SK-N-SH (cell line): ENCODE measurements at regions not wholly inside any gene's neighbourhood (a gene's known extent, or its start where the extent isn't known, plus 50 kb on each side); places are given as distances from the start of the nearest gene placed in this dataset.

Experiments used
- CTCF ChIA-PET: fragments of 300-600, 350-600 bp; formaldehyde crosslinking; extraction: SDS; loops from one replicate; lab custom pipeline; 2021; lab: Yijun Ruan, JAX
- POLR2A ChIA-PET: fragments of 350-600 bp; sonication (Branson Sonifier 250); formaldehyde crosslinking; extraction: SDS; loops from one replicate; lab custom pipeline; 2020; ENCODE audit warnings: antibody characterized with exemption, inconsistent platforms; lab: Yijun Ruan, JAX
- DNase-seq: peaks from one replicate; pipeline ENCODE4 v3.0.0; 2012
- H2AFZ ChIP-seq: fragments of 200-600 bp; sonication (generic); 2 replicates; pipeline ENCODE4 v1.8.1; 2016; ENCODE audit warnings: antibody characterized with exemption, mild to moderate bottlenecking, low read depth
- H3F3A ChIP-seq: fragments of 200-600 bp; sonication (generic); replicated peaks from 2 replicates; pipeline ENCODE3; 2016; ENCODE audit warnings: antibody characterized with exemption, mild to moderate bottlenecking; ENCODE audit not compliant: insufficient read depth
- H3K27ac ChIP-seq, 2 experiments: fragments of 200-500 bp in 1 of 2; fragments of 200-600 bp in 1 of 2; sonication (Bioruptor generic) in 1 of 2; sonication (generic), shearing (Covaris generic) in 1 of 2; 2 replicates each; pipeline versions ENCODE4 v1.5.1 to v1.6.1; 2014 to 2016; ENCODE audit warnings: low read depth in 2 of 2, inconsistent platforms in 1 of 2, low read length in 1 of 2, mild to moderate bottlenecking in 1 of 2, mixed read lengths in 1 of 2
- H3K27me3 ChIP-seq: fragments of 200-600 bp; sonication (generic), shearing (Covaris generic); 2 replicates; pipeline ENCODE4 v1.6.1; 2016; ENCODE audit warnings: mixed run types; ENCODE audit not compliant: insufficient read depth
- H3K36me3 ChIP-seq, 2 experiments: fragments of 200-500 bp in 1 of 2; fragments of 200-600 bp in 1 of 2; sonication (Bioruptor generic) in 1 of 2; sonication (generic) in 1 of 2; replicated peaks in 1 of 2; 2 replicates each; pipeline versions ENCODE3 to v1.5.1; 2014 to 2016; ENCODE audit warnings: low read length in 1 of 2, mild to moderate bottlenecking in 1 of 2; ENCODE audit not compliant: insufficient read depth in 2 of 2, control insufficient read depth in 1 of 2
- H3K4me1 ChIP-seq, 2 experiments: fragments of 200-500 bp in 1 of 2; fragments of 200-600 bp in 1 of 2; sonication (Bioruptor generic) in 1 of 2; sonication (generic), shearing (Covaris generic) in 1 of 2; 2 replicates each; pipeline versions ENCODE4 v1.5.1 to v1.6.1; 2014 to 2016; ENCODE audit warnings: low read depth in 1 of 2, low read length in 1 of 2, mixed run types in 1 of 2; ENCODE audit not compliant: insufficient read depth in 2 of 2, control insufficient read depth in 1 of 2
- H3K4me2 ChIP-seq: fragments of 200-600 bp; sonication (generic), shearing (Covaris generic); 2 replicates; pipeline ENCODE4 v1.6.1; 2017; ENCODE audit warnings: mixed run types
- H3K4me3 ChIP-seq, 2 experiments: fragments of 200-500 bp in 1 of 2; fragments of 200-600 bp in 1 of 2; sonication (Bioruptor generic) in 1 of 2; sonication (generic), shearing (Covaris generic) in 1 of 2; 2 replicates each; pipeline versions ENCODE4 v1.5.1 to v1.8.1; 2014 to 2016; ENCODE audit warnings: low read depth in 2 of 2, inconsistent platforms in 1 of 2, low read length in 1 of 2, mild to moderate bottlenecking in 1 of 2, mixed read lengths in 1 of 2, moderate library complexity in 1 of 2
- H3K79me2 ChIP-seq: fragments of 200-600 bp; sonication (generic); 2 replicates; pipeline ENCODE4 v1.8.1; 2017; ENCODE audit warnings: mild to moderate bottlenecking; ENCODE audit not compliant: insufficient read depth
- H3K9ac ChIP-seq: fragments of 200-600 bp; sonication (generic); 2 replicates; pipeline ENCODE4 v1.6.1; 2017; ENCODE audit warnings: mixed run types
- H3K9me2 ChIP-seq: fragments of 200-600 bp; sonication (generic); 2 replicates; pipeline ENCODE4 v1.6.1; 2017; ENCODE audit warnings: mixed run types
- H3K9me3 ChIP-seq: fragments of 200-600 bp; sonication (generic); 2 replicates; pipeline ENCODE4 v1.6.1; 2017; ENCODE audit warnings: mixed run types, mild to moderate bottlenecking, moderate library complexity
- H4K20me1 ChIP-seq: fragments of 200-600 bp; sonication (generic); 2 replicates; pipeline ENCODE4 v1.6.1; 2017; ENCODE audit warnings: mild to moderate bottlenecking, mixed run types; ENCODE audit not compliant: insufficient read depth
- EZH2phosphoT487 ChIP-seq: fragments of 200-600 bp; sonication (generic); IDR thresholded peaks from 2 replicates; pipeline ENCODE4 v1.6.1; 2017; ENCODE audit warnings: low read depth, mixed run types, mild to moderate bottlenecking, antibody characterized with exemption, moderate library complexity, borderline replicate concordance
- FOSL2 ChIP-seq: IDR thresholded peaks from 2 replicates; pipeline ENCODE4 v1.4.0; 2012; ENCODE audit warnings: low read depth, mild to moderate bottlenecking, moderate library complexity, borderline replicate concordance
- GATA2 ChIP-seq: sonication (generic); formaldehyde crosslinking; IDR thresholded peaks from 2 replicates; pipeline ENCODE4 v1.5.0; 2020; ENCODE audit warnings: mild to moderate bottlenecking, missing genetic modification reagents
- JUND ChIP-seq: IDR thresholded peaks from 2 replicates; pipeline ENCODE4 v1.4.0; 2012
- MAX ChIP-seq: IDR thresholded peaks from 2 replicates; pipeline ENCODE4 v1.4.0; 2012; ENCODE audit warnings: low read depth
- MEF2A ChIP-seq: IDR thresholded peaks from 2 replicates; pipeline ENCODE4 v1.4.0; 2012; ENCODE audit warnings: low read depth, borderline replicate concordance
- NFIC ChIP-seq: IDR thresholded peaks from 2 replicates; pipeline ENCODE4 v1.4.0; 2012; ENCODE audit warnings: borderline replicate concordance
- NRF1 ChIP-seq: IDR thresholded peaks from 2 replicates; pipeline ENCODE4 v1.6.1; 2012; ENCODE audit warnings: low read depth, mild to moderate bottlenecking, low read length
- PBX3 ChIP-seq: IDR thresholded peaks from 2 replicates; pipeline ENCODE4; 2012
- RAD21 ChIP-seq: IDR thresholded peaks from 2 replicates; pipeline ENCODE4 v1.6.1; 2012; ENCODE audit warnings: mild to moderate bottlenecking, low read length
- REST ChIP-seq: IDR thresholded peaks from 2 replicates; pipeline ENCODE4 v1.6.1; 2012; ENCODE audit warnings: mild to moderate bottlenecking, low read depth, low read length, moderate library complexity
- SIN3A ChIP-seq: IDR thresholded peaks from 2 replicates; pipeline ENCODE4 v1.6.1; 2012; ENCODE audit warnings: low read depth, mild to moderate bottlenecking, low read length, moderate library complexity, borderline replicate concordance
- TAF1 ChIP-seq: IDR thresholded peaks from 2 replicates; pipeline ENCODE4 v1.6.1; 2012; ENCODE audit warnings: low read depth, mild to moderate bottlenecking, low read length, moderate library complexity, borderline replicate concordance
- TCF12 ChIP-seq: IDR thresholded peaks from 2 replicates; pipeline ENCODE4 v1.4.0; 2012
- TEAD4 ChIP-seq: IDR thresholded peaks from 2 replicates; pipeline ENCODE4 v1.4.0; 2012; ENCODE audit warnings: mild to moderate bottlenecking, borderline replicate concordance; ENCODE audit not compliant: insufficient read depth
- USF1 ChIP-seq: IDR thresholded peaks from 2 replicates; pipeline ENCODE4 v1.4.0; 2012; ENCODE audit warnings: low read depth, borderline replicate concordance
- USF2 ChIP-seq: fragments of 150-350 bp; IDR thresholded peaks from 2 replicates; pipeline ENCODE4 v1.6.1; 2017; ENCODE audit warnings: antibody characterized with exemption, low read length, low read depth, borderline replicate concordance
- WGBS: methylation state at CpG from one replicate; pipeline ENCODE4 v1.1.6; 2017; ENCODE audit warnings: low lambda C conversion rate; 5-methylcytosine and 5-hydroxymethylcytosine counted together

GRCh38 chr11:103584021-103584420, 452.4 kb upstream of the DDI1 start (continued):
- no peak for TF ChIP-seq USF1

- TF ChIP-seq NRF1 (no peak), TAF1 (no peak), MEF2A (no peak), SIN3A (no peak), TCF12 (no peak), JUND (no peak), RAD21 (no peak), FOSL2 (no peak), EZH2phosphoT487 (no peak), TEAD4 (no peak), REST (no peak), USF2 (no peak), PBX3 (no peak), GATA2 (no peak), MAX (no peak), NFIC (no peak)
- TF ChIP-seq, all 33 proteins: peak for 0
- no peak overlapping the region for H2AFZ ChIP-seq
- WGBS, result 90% methylated on average over 1 of the region's 1 CpG
- no peak overlapping the region for H3K9ac ChIP-seq
- no peaks in the 10 kb centered on the region for H3K36me3 ChIP-seq
- no peak overlapping the region for H3K4me3 ChIP-seq
- H3K27me3 ChIP-seq, result no peaks in the 10 kb centered on the region
- H3K4me1 ChIP-seq, result peaks cover 0 to 18% of the 10 kb centered on the region in 2 experiments; a peak in 3 of 4 replicates
- H3K4me2 ChIP-seq, result no peak overlapping the region
- no peaks in the 10 kb centered on the region for H3K9me2 ChIP-seq
- no peak overlapping the region for H3K27ac ChIP-seq
- ChIA-PET CTCF (interaction anchor here (1.4 kb wide), 2 partner anchors 25 to 259 kb away, joined by 3 read pairs; no protein-coding TSS in a partner anchor), POLR2A (no interaction called here)
- no peaks in the 10 kb centered on the region for H4K20me1 ChIP-seq
- no peak for DNase-seq
- H3K9me3 ChIP-seq, result no peaks in the 10 kb centered on the region
- no peaks in the 10 kb centered on the region for H3F3A ChIP-seq
- H3K79me2 ChIP-seq, result no peaks in the 10 kb centered on the region
Measured at GRCh38 chr11:103584720-103585119, 451.7 kb upstream of the DDI1 start.
